ENCODE measurements at regions not wholly inside any gene's neighbourhood (a gene's known extent, or its start where the extent isn't known, plus 50 kb on each side); places are given as distances from the start of the nearest gene placed in this dataset.

DNA sequence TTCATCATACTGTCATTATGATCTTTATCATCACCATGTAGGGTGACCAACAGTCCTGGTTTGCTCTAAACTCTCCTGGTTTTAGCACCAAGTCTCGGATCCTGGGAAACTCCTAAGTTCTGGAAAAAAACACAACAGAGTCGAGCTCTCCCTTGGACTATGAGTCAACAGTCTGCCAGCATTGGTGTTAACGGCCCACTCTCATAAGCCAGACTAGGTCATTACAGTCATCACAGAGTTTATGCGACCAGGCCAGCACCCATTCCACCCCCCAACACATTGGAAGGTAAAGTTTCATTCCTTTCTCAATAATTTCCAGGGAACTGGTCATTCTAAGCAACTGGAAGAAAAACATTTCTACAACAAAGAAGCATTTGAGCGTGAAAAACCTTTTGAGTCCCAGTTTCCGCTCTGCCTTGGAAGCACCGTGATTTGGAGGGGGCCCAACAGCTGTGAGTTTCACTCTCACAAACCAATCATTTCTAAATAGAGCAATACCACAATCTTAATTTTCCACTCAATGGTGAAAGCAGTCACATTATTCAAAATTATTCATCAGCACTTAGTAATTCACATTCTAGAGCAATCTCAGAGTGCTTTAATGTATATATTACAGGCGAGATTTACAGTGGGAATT is 445.0 kb downstream of the CDH26 start:
- H3K9me3 ChIP-seq (ENCODE audit: control insufficient read depth, low read length) = peaks cover 3% of the 10 kb centered on the region
- H3K4me1 ChIP-seq (ENCODE audit: control insufficient read depth in 1 of 2, insufficient read depth in 2 of 2, low read length in 2 of 2) = no peaks in the 10 kb centered on the region
- peaks cover 0 to 2% of the 10 kb centered on the region in 2 donors for H3K27me3 ChIP-seq (ENCODE audit: control insufficient read depth in 1 of 2, insufficient read depth in 2 of 2, low read length in 1 of 2)
- no peak overlapping the region for H3K27ac ChIP-seq (ENCODE audit: low read depth in 1 of 2, low read length in 2 of 2)
- 64 to 65% methylated on average over 8 of the region's 8 CpGs for WGBS, 2 donors
- intact Hi-C loops (cut with DNase I) = no loop called here
- H3K4me3 ChIP-seq (ENCODE audit: low read length in 2 of 2) = no peak overlapping the region
- no peak for ATAC-seq (ENCODE audit: low FRiP score)
- H3K36me3 ChIP-seq (ENCODE audit: control insufficient read depth in 1 of 2, insufficient read depth in 2 of 2, low read length in 1 of 2) = no peaks in the 10 kb centered on the region
- no peak for DNase-seq

GRCh38 chr20:60407011-60407771 is 449.0 kb downstream of the CDH26 start:
- H3K36me3 ChIP-seq (ENCODE audit: control insufficient read depth in 1 of 2, insufficient read depth in 2 of 2, low read length in 1 of 2) = no peaks in the 10 kb centered on the region
- ATAC-seq (ENCODE audit: low FRiP score) (no peak), DNase-seq (no peak)
- no peak overlapping the region for H3K27ac ChIP-seq (ENCODE audit: low read depth in 1 of 2, low read length in 2 of 2)
- intact Hi-C loops (cut with DNase I) = no loop called here
- 72 to 78% methylated on average over 10 of the region's 10 CpGs for WGBS, 2 donors
- H3K27me3 ChIP-seq (ENCODE audit: control insufficient read depth in 1 of 2, insufficient read depth in 2 of 2, low read length in 1 of 2) = peaks cover 0 to 2% of the 10 kb centered on the region in 2 donors
- H3K4me1 ChIP-seq (ENCODE audit: control insufficient read depth in 1 of 2, insufficient read depth in 2 of 2, low read length in 2 of 2) = no peaks in the 10 kb centered on the region
- no peak overlapping the region for H3K4me3 ChIP-seq (ENCODE audit: low read length in 2 of 2)
- H3K9me3 ChIP-seq (ENCODE audit: control insufficient read depth, low read length) = peaks cover 1% of the 10 kb centered on the region

- intact Hi-C loops (cut with DNase I) = no loop called here
- Histone ChIP-seq H3K4me3 (ENCODE audit: low read length in 2 of 2) (no peak overlapping the region), H3K4me1 (ENCODE audit: control insufficient read depth in 1 of 2, insufficient read depth in 2 of 2, low read length in 2 of 2) (no peaks in the 10 kb centered on the region), H3K9me3 (ENCODE audit: control insufficient read depth, low read length) (peaks cover 1% of the 10 kb centered on the region), H3K27me3 (ENCODE audit: control insufficient read depth in 1 of 2, insufficient read depth in 2 of 2, low read length in 1 of 2) (peaks cover 0 to 2% of the 10 kb centered on the region in 2 donors), H3K36me3 (ENCODE audit: control insufficient read depth in 1 of 2, insufficient read depth in 2 of 2, low read length in 1 of 2) (no peaks in the 10 kb centered on the region), H3K27ac (ENCODE audit: low read depth in 1 of 2, low read length in 2 of 2) (no peak overlapping the region)
- ATAC-seq (ENCODE audit: low FRiP score) = no peak
- 54 to 65% methylated on average over 1 of the region's 1 CpG for WGBS, 2 donors
- DNase-seq = no peak
Observed at GRCh38 chr20:60407938-60408337, 449.7 kb downstream of the CDH26 start.

DNA sequence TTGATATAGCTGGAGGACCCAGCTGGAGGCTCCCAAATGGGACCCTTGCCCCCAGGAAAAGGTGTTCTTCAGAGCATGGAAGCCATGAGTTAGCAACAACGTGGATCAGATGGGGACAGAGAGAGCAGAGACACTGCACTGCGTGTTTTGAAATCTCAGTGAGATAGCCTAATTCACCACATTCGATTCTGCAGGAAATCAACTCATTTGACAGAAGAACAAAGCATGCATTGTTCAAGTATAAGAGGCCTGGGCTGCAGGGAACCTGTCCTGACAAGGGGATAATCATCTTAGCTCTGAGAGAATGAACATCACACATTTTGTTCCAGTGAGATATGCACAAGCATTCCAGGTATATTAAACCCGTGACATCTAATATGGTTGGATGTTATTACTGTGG is 450.2 kb downstream of the CDH26 start:
- no peak for ATAC-seq (ENCODE audit: low FRiP score)
- Histone ChIP-seq H3K27me3 (ENCODE audit: control insufficient read depth in 1 of 2, insufficient read depth in 2 of 2, low read length in 1 of 2) (peaks cover 0 to 2% of the 10 kb centered on the region in 2 donors), H3K4me1 (ENCODE audit: control insufficient read depth in 1 of 2, insufficient read depth in 2 of 2, low read length in 2 of 2) (no peaks in the 10 kb centered on the region), H3K27ac (ENCODE audit: low read depth in 1 of 2, low read length in 2 of 2) (no peak overlapping the region), H3K9me3 (ENCODE audit: control insufficient read depth, low read length) (peaks cover 1% of the 10 kb centered on the region), H3K4me3 (ENCODE audit: low read length in 2 of 2) (no peak overlapping the region), H3K36me3 (ENCODE audit: control insufficient read depth in 1 of 2, insufficient read depth in 2 of 2, low read length in 1 of 2) (no peaks in the 10 kb centered on the region)
- 66 to 74% methylated on average over 4 of the region's 4 CpGs for WGBS, 2 donors
- intact Hi-C loops (cut with DNase I) = no loop called here
- no peak for DNase-seq

GRCh38 chr20:60410618-60411264 is 452.5 kb downstream of the CDH26 start:
- Histone ChIP-seq H3K9me3 (ENCODE audit: control insufficient read depth, low read length) (no peaks in the 10 kb centered on the region), H3K4me1 (ENCODE audit: control insufficient read depth in 1 of 2, insufficient read depth in 2 of 2, low read length in 2 of 2) (no peaks in the 10 kb centered on the region), H3K36me3 (ENCODE audit: control insufficient read depth in 1 of 2, insufficient read depth in 2 of 2, low read length in 1 of 2) (no peaks in the 10 kb centered on the region), H3K4me3 (ENCODE audit: low read length in 2 of 2) (no peak overlapping the region), H3K27ac (ENCODE audit: low read depth in 1 of 2, low read length in 2 of 2) (no peak overlapping the region), H3K27me3 (ENCODE audit: control insufficient read depth in 1 of 2, insufficient read depth in 2 of 2, low read length in 1 of 2) (no peaks in the 10 kb centered on the region)
- no peak for DNase-seq
- 77 to 81% methylated on average over 7 of the region's 7 CpGs for WGBS, 2 donors
- intact Hi-C loops (cut with DNase I) = no loop called here
- ATAC-seq (ENCODE audit: low FRiP score) = no peak

DNA sequence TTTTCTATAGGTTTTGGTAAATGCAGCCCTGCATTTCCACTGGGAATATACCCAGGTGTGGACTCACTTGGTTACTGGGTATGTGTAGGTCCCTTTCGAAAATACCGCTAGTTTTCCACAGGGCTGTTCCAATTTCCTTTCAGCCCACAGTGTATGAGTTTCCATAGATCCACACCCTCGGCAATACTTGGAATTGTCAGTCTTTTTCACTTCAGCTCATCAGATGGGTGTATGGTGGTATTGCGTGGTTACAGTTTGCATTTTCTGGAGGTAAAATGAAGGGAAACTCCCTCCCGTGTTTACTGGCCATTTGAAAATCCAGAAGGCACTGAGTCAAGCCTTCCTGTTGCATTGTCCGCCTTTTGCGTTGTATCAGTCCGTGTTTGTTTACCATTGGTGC is 453.6 kb downstream of the CDH26 start:
- Histone ChIP-seq H3K36me3 (ENCODE audit: control insufficient read depth in 1 of 2, insufficient read depth in 2 of 2, low read length in 1 of 2) (no peaks in the 10 kb centered on the region), H3K27me3 (ENCODE audit: control insufficient read depth in 1 of 2, insufficient read depth in 2 of 2, low read length in 1 of 2) (no peaks in the 10 kb centered on the region), H3K4me3 (ENCODE audit: low read length in 2 of 2) (no peak overlapping the region), H3K27ac (ENCODE audit: low read depth in 1 of 2, low read length in 2 of 2) (no peak overlapping the region), H3K9me3 (ENCODE audit: control insufficient read depth, low read length) (no peaks in the 10 kb centered on the region), H3K4me1 (ENCODE audit: control insufficient read depth in 1 of 2, insufficient read depth in 2 of 2, low read length in 2 of 2) (no peaks in the 10 kb centered on the region)
- intact Hi-C loops (cut with DNase I) = no loop called here
- DNase-seq (no peak), ATAC-seq (ENCODE audit: low FRiP score) (no peak)
- WGBS, 2 donors = 88 to 89% methylated on average over 8 of the region's 8 CpGs

GRCh38 chr20:60420676-60421229 is 462.5 kb downstream of the CDH26 start:
- H3K27me3 ChIP-seq (ENCODE audit: control insufficient read depth in 1 of 2, insufficient read depth in 2 of 2, low read length in 1 of 2) = peaks cover 0 to 3% of the 10 kb centered on the region in 2 donors
- intact Hi-C loops (cut with DNase I) = no loop called here
- no peaks in the 10 kb centered on the region for H3K36me3 ChIP-seq (ENCODE audit: control insufficient read depth in 1 of 2, insufficient read depth in 2 of 2, low read length in 1 of 2)
- H3K9me3 ChIP-seq (ENCODE audit: control insufficient read depth, low read length) = no peaks in the 10 kb centered on the region
- no peak overlapping the region for H3K4me3 ChIP-seq (ENCODE audit: low read length in 2 of 2)
- WGBS, 2 donors = 59 to 73% methylated on average over 5 of the region's 5 CpGs
- DNase-seq (no peak), ATAC-seq (ENCODE audit: low FRiP score) (no peak)
- no peak overlapping the region for H3K27ac ChIP-seq (ENCODE audit: low read depth in 1 of 2, low read length in 2 of 2)
- no peaks in the 10 kb centered on the region for H3K4me1 ChIP-seq (ENCODE audit: control insufficient read depth in 1 of 2, insufficient read depth in 2 of 2, low read length in 2 of 2)

GRCh38 chr20:60422848-60423247 is 464.6 kb downstream of the CDH26 start:
- intact Hi-C loops (cut with DNase I) = no loop called here
- ATAC-seq (ENCODE audit: low FRiP score) = no peak

More at GRCh38 chr20:60422848-60423247, 464.6 kb downstream of the CDH26 start:
- Histone ChIP-seq H3K4me3 (ENCODE audit: low read length in 2 of 2) (no peak overlapping the region), H3K27ac (ENCODE audit: low read depth in 1 of 2, low read length in 2 of 2) (no peak overlapping the region), H3K27me3 (ENCODE audit: control insufficient read depth in 1 of 2, insufficient read depth in 2 of 2, low read length in 1 of 2) (peaks cover 0 to 3% of the 10 kb centered on the region in 2 donors), H3K36me3 (ENCODE audit: control insufficient read depth in 1 of 2, insufficient read depth in 2 of 2, low read length in 1 of 2) (no peaks in the 10 kb centered on the region), H3K9me3 (ENCODE audit: control insufficient read depth, low read length) (no peaks in the 10 kb centered on the region), H3K4me1 (ENCODE audit: control insufficient read depth in 1 of 2, insufficient read depth in 2 of 2, low read length in 2 of 2) (no peaks in the 10 kb centered on the region)
- WGBS, 2 donors = 88% methylated on average over 7 of the region's 7 CpGs
- no peak for DNase-seq
